ENCODE measurements at regions not wholly inside any gene's neighbourhood (a gene's known extent, or its start where the extent isn't known, plus 50 kb on each side); places are given as distances from the start of the nearest gene placed in this dataset.

- no peak for TF ChIP-seq ZBTB40 (IDR thresholded peaks at IDR 0.05; ENCODE audit: borderline replicate concordance)
- TF ChIP-seq ZNF274 (IDR thresholded peaks at IDR 0.05; ENCODE audit: insufficient read depth, insufficient read length), result no peak
- no peak for TF ChIP-seq ASH2L (IDR thresholded peaks at IDR 0.05; ENCODE audit: borderline replicate concordance, low read depth)
- no peak for TF ChIP-seq ATF7 (IDR thresholded peaks at IDR 0.05; ENCODE audit: low read depth)
- TF ChIP-seq, protein P1, sequence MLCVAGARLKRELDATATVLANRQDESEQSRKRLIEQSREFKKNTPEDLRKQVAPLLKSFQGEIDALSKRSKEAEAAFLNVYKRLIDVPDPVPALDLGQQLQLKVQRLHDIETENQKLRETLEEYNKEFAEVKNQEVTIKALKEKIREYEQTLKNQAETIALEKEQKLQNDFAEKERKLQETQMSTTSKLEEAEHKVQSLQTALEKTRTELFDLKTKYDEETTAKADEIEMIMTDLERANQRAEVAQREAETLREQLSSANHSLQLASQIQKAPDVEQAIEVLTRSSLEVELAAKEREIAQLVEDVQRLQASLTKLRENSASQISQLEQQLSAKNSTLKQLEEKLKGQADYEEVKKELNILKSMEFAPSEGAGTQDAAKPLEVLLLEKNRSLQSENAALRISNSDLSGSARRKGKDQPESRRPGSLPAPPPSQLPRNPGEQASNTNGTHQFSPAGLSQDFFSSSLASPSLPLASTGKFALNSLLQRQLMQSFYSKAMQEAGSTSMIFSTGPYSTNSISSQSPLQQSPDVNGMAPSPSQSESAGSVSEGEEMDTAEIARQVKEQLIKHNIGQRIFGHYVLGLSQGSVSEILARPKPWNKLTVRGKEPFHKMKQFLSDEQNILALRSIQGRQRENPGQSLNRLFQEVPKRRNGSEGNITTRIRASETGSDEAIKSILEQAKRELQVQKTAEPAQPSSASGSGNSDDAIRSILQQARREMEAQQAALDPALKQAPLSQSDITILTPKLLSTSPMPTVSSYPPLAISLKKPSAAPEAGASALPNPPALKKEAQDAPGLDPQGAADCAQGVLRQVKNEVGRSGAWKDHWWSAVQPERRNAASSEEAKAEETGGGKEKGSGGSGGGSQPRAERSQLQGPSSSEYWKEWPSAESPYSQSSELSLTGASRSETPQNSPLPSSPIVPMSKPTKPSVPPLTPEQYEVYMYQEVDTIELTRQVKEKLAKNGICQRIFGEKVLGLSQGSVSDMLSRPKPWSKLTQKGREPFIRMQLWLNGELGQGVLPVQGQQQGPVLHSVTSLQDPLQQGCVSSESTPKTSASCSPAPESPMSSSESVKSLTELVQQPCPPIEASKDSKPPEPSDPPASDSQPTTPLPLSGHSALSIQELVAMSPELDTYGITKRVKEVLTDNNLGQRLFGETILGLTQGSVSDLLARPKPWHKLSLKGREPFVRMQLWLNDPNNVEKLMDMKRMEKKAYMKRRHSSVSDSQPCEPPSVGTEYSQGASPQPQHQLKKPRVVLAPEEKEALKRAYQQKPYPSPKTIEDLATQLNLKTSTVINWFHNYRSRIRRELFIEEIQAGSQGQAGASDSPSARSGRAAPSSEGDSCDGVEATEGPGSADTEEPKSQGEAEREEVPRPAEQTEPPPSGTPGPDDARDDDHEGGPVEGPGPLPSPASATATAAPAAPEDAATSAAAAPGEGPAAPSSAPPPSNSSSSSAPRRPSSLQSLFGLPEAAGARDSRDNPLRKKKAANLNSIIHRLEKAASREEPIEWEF (IDR thresholded peaks at IDR 0.05; ENCODE audit: insufficient replicate concordance, low read depth, low read length), result no peak
- TF ChIP-seq, protein P2, sequence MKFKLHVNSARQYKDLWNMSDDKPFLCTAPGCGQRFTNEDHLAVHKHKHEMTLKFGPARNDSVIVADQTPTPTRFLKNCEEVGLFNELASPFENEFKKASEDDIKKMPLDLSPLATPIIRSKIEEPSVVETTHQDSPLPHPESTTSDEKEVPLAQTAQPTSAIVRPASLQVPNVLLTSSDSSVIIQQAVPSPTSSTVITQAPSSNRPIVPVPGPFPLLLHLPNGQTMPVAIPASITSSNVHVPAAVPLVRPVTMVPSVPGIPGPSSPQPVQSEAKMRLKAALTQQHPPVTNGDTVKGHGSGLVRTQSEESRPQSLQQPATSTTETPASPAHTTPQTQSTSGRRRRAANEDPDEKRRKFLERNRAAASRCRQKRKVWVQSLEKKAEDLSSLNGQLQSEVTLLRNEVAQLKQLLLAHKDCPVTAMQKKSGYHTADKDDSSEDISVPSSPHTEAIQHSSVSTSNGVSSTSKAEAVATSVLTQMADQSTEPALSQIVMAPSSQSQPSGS (IDR thresholded peaks at IDR 0.05; ENCODE audit: low read length), result no peak
- TF ChIP-seq CHD4 (IDR thresholded peaks at IDR 0.05), result no peak
- no peak for TF ChIP-seq EED (IDR thresholded peaks at IDR 0.05; ENCODE audit: low read depth)
- TF ChIP-seq, protein P3, sequence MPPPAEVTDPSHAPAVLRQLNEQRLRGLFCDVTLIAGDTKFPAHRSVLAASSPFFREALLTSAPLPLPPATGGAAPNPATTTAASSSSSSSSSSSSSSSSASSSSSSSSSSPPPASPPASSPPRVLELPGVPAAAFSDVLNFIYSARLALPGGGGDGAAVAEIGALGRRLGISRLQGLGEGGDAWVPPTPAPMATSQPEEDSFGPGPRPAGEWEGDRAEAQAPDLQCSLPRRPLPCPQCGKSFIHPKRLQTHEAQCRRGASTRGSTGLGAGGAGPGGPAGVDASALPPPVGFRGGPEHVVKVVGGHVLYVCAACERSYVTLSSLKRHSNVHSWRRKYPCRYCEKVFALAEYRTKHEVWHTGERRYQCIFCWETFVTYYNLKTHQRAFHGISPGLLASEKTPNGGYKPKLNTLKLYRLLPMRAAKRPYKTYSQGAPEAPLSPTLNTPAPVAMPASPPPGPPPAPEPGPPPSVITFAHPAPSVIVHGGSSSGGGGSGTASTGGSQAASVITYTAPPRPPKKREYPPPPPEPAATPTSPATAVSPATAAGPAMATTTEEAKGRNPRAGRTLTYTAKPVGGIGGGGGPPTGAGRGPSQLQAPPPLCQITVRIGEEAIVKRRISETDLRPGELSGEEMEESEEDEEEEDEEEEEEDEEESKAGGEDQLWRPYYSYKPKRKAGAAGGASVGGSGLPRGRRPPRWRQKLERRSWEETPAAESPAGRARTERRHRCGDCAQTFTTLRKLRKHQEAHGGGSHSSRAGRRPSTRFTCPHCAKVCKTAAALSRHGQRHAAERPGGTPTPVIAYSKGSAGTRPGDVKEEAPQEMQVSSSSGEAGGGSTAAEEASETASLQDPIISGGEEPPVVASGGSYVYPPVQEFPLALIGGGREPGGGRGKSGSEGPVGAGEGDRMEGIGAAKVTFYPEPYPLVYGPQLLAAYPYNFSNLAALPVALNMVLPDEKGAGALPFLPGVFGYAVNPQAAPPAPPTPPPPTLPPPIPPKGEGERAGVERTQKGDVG (CRISPR knock-in tag; IDR thresholded peaks at IDR 0.05), result no peak
- TF ChIP-seq JUND (IDR thresholded peaks at IDR 0.05; ENCODE audit: low read depth, low read length), result no peak
- TF ChIP-seq ESRRA (IDR thresholded peaks at IDR 0.05; ENCODE audit: low read length), result no peak
- no peak for TF ChIP-seq SRF (IDR thresholded peaks at IDR 0.05; ENCODE audit: low read depth in 2 of 2, low read length in 2 of 2)
These were observed 179.2 kb downstream of the MACROH2A1 start (continued) for GRCh38 chr5:135219868-135220267.
